ENCODE measurements at regions not wholly inside any gene's neighbourhood (a gene's known extent, or its start where the extent isn't known, plus 50 kb on each side); places are given as distances from the start of the nearest gene placed in this dataset.
A peak's percentile ranks its signal among the peaks of the same experiment; 100 is the strongest.

DNA sequence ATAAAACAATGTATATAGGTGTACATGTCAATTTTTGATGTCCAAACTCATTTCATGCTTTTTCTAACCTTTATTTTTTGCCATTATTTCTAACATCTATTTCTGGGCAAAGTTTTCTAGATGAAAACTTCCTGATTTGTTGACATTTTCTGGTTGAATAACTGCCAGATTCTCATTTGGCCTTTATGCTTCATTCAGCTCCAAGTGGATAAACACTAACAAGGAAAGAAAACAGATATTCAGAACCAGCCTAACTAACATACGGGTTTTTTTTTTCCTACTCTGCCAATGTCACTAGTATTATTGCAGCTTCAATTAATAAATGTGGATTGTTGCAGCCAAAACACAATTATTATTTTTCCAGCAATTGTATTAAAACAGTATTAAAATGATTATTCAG is 50.9 kb upstream of the RAP1GDS1 start:
- DNase-seq: no peak

DNA sequence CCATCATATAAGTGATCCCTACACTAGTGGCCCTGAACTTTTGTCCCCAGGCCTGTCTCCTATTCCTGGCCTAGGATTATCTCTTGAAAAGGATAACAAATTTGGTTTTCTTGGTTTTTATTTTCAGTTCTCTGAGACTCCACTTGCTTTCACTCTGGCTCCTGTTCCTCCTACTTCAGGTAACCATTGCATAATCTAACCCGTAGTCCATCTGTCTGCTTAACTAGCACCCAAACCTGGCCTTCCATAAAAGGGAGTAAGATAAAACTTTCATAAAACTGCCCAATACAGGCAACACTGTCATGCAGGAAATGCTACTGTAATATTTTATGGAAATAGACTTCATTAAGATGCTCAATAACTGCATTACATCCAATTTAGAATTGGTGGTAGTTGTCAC is 52.1 kb upstream of the RAP1GDS1 start:
- no peak for DNase-seq

DNA sequence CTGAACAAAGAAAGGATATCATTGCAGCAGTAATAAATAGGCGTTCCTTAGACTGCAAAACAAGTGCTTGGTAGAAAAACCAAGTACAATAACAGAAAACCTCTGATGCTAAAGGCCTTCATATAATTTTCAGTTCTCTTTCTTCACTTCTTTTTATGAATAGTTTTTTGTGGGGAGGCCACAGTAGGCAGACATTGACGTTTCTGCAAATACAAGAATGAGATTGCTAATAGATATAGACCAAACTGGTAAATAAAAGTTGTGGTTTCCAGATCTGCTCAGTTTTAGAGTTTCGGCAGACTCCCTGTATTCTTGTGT is 57.0 kb upstream of the RAP1GDS1 start:
- DNase-seq: no peak

DNA sequence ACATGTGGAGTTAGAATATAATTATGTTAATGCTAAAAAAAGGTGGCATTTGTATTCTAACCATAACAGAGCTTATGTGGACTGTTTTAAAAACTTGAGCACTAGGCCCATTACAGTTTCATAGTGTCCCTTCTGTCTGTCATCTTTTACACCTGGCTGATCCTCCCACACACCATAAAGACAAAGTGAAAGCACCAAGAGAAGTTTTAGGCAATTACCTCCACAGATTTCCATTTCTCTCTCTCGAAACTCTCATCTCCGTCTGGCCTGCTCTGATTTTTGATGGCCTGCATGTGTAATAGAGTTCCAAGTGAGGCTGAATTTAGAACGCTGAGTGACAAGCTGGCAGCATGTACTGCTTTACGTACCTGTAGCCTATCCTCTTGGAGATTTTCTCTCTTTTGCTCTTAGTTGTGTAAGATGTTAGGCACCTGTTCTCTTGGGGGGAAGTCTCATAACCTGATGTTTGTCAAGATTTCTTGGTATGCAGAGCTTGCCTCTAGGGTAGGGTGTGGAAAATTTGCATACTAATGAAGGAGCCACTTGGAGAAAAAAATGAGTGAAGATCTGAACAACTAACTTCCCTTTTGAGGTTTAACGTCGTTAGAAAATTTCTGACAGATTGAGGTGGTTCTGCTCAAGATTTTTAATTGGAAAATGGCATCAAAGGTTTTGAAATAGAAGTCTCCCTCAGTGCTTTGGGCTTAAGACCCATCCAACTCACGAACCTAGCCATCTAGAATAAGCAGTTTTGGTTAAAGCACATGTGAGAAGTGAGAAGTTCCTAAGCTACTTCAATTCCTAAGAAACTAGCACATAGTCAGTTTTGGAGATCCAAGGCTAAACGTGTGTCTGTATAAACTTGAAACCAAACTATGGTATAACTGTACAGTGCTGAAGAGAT is 57.6 kb upstream of the RAP1GDS1 start:
- peak in 1 of 6 experiments; percentile 3 for DNase-seq

DNA sequence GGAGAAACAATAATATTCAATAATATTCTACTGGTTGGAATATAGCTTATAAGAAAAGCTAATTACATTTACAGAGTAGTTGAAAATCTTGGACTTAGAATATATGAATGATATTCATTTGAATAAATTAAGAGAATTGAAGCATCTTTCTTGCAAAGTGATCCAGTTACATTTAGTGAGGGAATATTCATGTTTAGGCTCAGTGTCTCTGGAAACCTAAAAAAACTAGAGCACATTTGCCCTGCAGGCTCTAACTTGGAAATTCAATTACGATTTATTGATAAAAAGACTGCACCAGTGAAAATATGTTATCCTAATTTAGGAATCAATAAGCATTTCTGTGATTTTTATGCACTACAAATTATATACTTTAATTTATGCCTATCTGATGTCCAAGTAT is 58.3 kb upstream of the RAP1GDS1 start:
- no peak for DNase-seq

DNA sequence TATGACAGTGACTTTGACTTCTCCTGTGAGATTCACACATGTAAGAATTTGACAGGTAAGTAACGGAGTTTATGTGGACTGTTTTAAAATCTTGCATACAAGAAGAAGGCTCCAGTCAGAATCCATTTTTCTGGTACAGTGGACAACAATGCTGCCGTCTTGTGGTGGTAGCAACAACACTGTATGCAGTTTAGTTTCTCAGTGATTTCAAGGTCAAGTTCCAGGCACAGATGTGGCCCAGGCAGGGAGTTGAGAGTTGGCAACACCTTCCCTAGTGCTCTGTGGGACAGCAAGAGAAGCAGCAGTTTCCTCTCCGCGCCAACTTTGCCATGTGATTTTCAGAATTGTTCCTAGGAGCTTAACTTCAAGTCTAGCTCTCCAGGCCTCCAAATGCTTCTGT is 56.0 kb upstream of the STPG2 start:
- DNase-seq: no peak

DNA sequence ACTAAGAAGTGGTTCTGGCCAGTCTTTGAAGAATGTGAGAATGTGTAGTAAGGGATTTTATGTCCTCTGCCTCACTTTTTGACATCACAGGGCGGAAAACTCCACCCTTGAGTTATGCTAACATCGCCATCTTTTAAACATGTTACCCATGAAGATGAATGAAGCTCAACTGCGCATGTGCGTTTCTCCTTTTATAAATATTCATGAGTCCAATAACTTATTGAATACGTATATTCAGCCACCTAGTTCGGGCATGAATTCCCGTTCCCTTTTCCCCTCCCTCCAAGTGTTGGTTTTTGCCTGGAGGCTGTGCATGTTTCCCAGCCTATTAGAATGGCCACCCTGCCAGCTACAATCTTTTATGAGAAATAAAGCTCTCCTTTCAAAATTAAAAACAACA is 51.7 kb upstream of the STPG2 start:
- DNase-seq: no peak

DNA sequence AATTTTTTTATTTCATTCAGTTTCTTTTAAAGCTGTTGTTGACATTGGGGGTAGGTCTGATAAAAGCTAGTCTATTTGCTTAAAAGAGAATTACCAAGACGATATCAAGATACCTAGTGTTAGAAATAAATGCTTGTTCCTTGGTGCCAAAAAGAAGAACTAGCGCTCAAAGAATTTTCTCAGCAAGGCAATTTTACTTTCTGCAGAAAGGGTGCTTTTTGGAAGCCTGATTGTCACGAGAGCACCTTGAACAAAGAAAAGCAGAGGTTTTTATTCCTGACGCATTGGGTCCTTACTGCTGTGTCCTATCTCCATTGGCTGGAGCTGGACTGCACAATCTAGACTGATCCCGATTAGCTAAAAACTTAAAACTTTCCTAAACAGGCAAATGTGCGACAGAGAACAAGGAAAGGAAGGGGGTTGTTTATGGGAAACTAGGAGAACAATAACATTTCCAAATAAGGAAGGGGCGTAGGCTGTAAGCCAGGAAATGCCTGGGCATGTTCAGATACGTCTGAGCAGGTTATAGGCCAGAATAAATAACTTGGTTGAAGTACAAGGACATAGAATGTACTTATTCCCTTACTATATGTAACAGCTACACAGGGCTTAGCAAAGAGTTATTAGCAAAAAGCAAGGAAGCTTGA is 50.3 kb upstream of the STPG2 start:
- DNase-seq: no peak
